ENCODE measurements at regions not wholly inside any gene's neighbourhood (a gene's known extent, or its start where the extent isn't known, plus 50 kb on each side); places are given as distances from the start of the nearest gene placed in this dataset.

DNA sequence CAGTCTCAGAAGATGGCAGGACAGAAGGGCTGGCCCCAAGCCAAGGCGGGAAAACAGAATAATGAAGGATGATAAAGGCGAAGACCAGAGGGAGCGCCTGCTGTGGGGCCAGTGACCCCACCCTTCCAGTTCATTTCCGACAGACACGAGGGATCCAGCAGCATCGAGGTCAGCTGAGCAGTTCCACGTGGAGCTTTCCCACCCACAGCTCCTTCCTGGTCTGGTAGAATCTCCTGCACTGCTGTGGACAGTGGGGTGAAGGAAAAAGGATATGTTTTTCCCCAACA lies 265.9 kb upstream of the VLDLR start:
- H3K4me2 ChIP-seq (ENCODE audit: low read depth, low read length): no peak overlapping the region
- H4K20me1 ChIP-seq (ENCODE audit: insufficient read depth, low read length): no peaks in the 10 kb centered on the region
- no peaks in the 10 kb centered on the region for H3K79me2 ChIP-seq (ENCODE audit: insufficient read depth, low read length)
- ChIA-PET POLR2A (no interaction called here), CTCF (ENCODE audit: low intra/inter-chr PET ratio, low total read pairs) (no interaction called here)
- TF ChIP-seq HNRNPUL1 (IDR thresholded peaks at IDR 0.05; ENCODE audit: low read depth, low read length) (no peak), ZNF510 (CRISPR knock-in tag; IDR thresholded peaks at IDR 0.05; ENCODE audit: low read depth) (no peak), JUND (CRISPR knock-in tag; IDR thresholded peaks at IDR 0.05) (no peak), ZNF235 (CRISPR knock-in tag; IDR thresholded peaks at IDR 0.05; ENCODE audit: borderline replicate concordance) (no peak), DMAP1 (CRISPR knock-in tag; IDR thresholded peaks at IDR 0.05) (no peak), ZFP62 (CRISPR knock-in tag; IDR thresholded peaks at IDR 0.05) (no peak), REL (CRISPR knock-in tag; conservative IDR thresholded peaks at IDR 0.05) (no peak), ARNT2 (CRISPR knock-in tag; IDR thresholded peaks at IDR 0.05; ENCODE audit: low read depth) (no peak), SIX1 (CRISPR knock-in tag; IDR thresholded peaks at IDR 0.05; ENCODE audit: borderline replicate concordance) (no peak), TAF1 (CRISPR knock-in tag; IDR thresholded peaks at IDR 0.05) (no peak), SNRNP70 (IDR thresholded peaks at IDR 0.05; ENCODE audit: low read depth, low read length) (no peak), MED1 (CRISPR knock-in tag; IDR thresholded peaks at IDR 0.05) (no peak)
- TF ChIP-seq, protein P1, sequence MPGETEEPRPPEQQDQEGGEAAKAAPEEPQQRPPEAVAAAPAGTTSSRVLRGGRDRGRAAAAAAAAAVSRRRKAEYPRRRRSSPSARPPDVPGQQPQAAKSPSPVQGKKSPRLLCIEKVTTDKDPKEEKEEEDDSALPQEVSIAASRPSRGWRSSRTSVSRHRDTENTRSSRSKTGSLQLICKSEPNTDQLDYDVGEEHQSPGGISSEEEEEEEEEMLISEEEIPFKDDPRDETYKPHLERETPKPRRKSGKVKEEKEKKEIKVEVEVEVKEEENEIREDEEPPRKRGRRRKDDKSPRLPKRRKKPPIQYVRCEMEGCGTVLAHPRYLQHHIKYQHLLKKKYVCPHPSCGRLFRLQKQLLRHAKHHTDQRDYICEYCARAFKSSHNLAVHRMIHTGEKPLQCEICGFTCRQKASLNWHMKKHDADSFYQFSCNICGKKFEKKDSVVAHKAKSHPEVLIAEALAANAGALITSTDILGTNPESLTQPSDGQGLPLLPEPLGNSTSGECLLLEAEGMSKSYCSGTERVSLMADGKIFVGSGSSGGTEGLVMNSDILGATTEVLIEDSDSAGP (CRISPR knock-in tag; IDR thresholded peaks at IDR 0.05; ENCODE audit: borderline replicate concordance): no peak
- H3K36me3 ChIP-seq (replicated peaks in 1 of 2; ENCODE audit: control insufficient read depth in 1 of 2, insufficient read depth in 2 of 2, low read length in 2 of 2): no peaks in the 10 kb centered on the region
- H3K27ac ChIP-seq (ENCODE audit: extremely low read length, insufficient read depth, low read length): no peak overlapping the region
- in situ Hi-C loops (cut with HindIII; ENCODE audit: extremely low pct_ligation_motif_present, low pct_unique_long_range_greater_than_20kb) (no loop called here), intact Hi-C loops (cut with micrococcal nuclease; ENCODE audit: unreplicated experiment) (no loop called here)
- ATAC-seq: no peak
- BruUV-seq (replicated peaks): no TSS peak
- no peak overlapping the region for H2AFZ ChIP-seq (ENCODE audit: low read length)
- peaks cover 0 to 4% of the 10 kb centered on the region in 2 experiments; a peak in 1 of 5 replicates for H3K27me3 ChIP-seq (ENCODE audit: control insufficient read depth in 1 of 2, insufficient read depth in 2 of 2, low read length in 2 of 2)
- DNase-seq (ENCODE audit: low spot score): no peak
- no peaks in the 10 kb centered on the region for H3K9me3 ChIP-seq (ENCODE audit: low read length)
- H3K4me1 ChIP-seq (ENCODE audit: insufficient read depth, low read length): no peaks in the 10 kb centered on the region
- no peak overlapping the region for H3K4me3 ChIP-seq (replicated peaks in 1 of 3; ENCODE audit: insufficient read depth in 1 of 3, low read depth in 2 of 3, low read length in 3 of 3)
- H3K9ac ChIP-seq (ENCODE audit: insufficient read depth, low read depth, low read length): no peak overlapping the region
- 11% methylated on average over 7 of the region's 7 CpGs for WGBS (ENCODE audit: low lambda C conversion rate)
- no peak for FAIRE-seq

All from HepG2 (cell line).